ENCODE measurements at regions not wholly inside any gene's neighbourhood (a gene's known extent, or its start where the extent isn't known, plus 50 kb on each side); places are given as distances from the start of the nearest gene placed in this dataset.
"Not testable (repeated sequence)": the region's sequence is repeated elsewhere in the genome, so short reads cannot be mapped to it uniquely, and the experiment has no call there.

GRCh38 chr9:66278809-66279208 lies 541.9 kb downstream of the FOXD4L4 start:
- H3K4me3 ChIP-seq (ENCODE audit: low read depth, low read length); DNase-seq (ENCODE audit: low read depth): not testable (repeated sequence)

All from NB4 (cell line).